SIG-M5 treated with dmso at 0.1 percent for 504 hours (cell line): ENCODE measurements at regions not wholly inside any gene's neighbourhood (a gene's known extent, or its start where the extent isn't known, plus 50 kb on each side); places are given as distances from the start of the nearest gene placed in this dataset.
"Not testable (repeated sequence)": the region's sequence is repeated elsewhere in the genome, so short reads cannot be mapped to it uniquely, and the experiment has no call there.

Experiments
- DNase-seq: peaks from one replicate; lab custom pipeline; 2025; ENCODE audit not compliant: unreplicated experiment; lab: John Stamatoyannopoulos, UW

DNA sequence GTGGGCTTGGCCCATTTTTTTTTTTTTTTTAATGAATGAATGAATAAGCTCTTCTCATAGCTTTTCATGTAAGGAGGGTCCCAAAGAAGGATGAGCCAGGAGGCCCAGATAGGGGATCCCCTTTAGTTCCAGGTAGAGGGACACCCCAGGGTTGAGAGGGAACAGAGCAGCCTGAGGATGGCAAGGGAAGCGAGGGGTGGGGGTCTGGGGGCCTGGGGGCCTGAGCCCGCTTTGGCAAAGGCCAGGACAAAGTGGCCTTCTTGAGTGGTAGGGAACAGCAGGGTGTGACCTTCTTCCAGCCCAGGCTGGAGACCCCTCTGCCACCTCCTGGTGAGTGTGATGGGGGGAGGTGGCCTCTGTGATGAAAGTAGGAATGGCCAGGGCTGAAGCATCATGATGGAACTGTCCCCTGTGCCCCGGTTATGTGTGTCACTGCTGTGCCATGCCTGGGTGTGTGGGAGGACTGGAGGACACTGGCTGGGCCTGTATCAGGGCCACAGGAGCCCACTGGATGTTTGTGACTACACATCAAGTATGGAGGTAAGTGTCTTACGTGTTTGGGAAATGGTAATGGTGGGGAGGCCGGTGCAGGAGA lies 263.5 kb upstream of the HDAC4 start:
- no peak for DNase-seq

DNA sequence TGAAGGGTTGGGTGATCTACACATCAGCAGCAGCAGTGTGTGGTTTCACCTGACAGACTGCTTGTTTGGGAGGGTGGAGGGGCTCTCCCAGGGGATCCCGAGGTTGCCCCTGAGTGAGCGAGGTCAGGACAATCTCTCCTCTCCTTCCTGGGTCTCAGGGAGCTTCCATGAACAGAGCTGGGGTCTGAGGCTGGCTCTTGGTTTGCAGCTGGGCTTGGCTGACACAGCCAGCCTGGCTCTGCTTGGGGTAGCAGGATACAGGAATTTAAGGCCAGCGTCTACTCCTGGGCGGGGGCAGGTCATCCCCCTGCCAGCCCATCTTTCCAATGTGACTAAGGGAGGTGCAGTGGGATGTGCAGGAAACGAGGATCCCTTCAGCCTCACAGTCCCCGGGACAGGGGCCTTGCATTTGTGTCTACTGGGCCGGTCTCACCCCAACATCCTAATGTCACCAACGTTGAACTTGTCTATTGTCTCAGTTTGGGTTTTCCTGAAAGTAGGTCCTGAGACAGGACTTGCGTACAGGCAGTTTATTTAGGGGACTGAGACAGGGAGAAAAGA lies 262.6 kb upstream of the HDAC4 start:
- DNase-seq = no peak

DNA sequence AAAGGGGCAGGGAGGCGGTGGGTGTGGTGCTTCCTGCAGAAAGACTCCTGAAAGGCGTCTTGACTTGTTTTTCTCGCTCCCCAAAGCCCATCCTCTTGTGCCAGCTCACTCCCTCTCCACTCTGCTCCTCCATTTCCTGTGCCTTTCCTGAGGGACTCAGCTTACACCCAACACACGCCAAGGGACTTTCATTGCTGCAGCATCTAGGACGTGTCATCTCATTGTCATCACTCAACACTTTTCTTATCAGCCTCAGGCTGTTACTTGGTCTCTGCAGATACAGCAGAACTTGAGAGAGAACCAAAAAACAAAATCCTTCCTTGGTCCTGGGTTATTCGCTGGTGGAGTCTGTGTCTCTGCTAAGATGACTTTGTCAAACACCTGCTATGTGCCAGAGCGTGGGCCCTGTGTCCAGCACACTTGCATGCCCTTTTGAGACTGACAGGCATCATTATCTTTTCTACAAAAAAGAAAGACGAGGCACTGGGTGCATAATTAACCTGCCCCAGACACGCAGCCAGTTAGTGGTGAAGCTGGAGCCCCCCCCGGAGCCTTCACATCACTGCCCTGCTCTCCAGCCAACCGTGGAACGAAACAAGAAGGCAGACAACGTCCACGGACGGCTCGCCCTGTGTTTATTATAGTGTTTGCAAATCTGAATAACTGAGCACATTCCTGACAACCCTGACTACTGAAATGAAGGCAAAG lies 261.7 kb upstream of the HDAC4 start:
- DNase-seq = no peak

DNA sequence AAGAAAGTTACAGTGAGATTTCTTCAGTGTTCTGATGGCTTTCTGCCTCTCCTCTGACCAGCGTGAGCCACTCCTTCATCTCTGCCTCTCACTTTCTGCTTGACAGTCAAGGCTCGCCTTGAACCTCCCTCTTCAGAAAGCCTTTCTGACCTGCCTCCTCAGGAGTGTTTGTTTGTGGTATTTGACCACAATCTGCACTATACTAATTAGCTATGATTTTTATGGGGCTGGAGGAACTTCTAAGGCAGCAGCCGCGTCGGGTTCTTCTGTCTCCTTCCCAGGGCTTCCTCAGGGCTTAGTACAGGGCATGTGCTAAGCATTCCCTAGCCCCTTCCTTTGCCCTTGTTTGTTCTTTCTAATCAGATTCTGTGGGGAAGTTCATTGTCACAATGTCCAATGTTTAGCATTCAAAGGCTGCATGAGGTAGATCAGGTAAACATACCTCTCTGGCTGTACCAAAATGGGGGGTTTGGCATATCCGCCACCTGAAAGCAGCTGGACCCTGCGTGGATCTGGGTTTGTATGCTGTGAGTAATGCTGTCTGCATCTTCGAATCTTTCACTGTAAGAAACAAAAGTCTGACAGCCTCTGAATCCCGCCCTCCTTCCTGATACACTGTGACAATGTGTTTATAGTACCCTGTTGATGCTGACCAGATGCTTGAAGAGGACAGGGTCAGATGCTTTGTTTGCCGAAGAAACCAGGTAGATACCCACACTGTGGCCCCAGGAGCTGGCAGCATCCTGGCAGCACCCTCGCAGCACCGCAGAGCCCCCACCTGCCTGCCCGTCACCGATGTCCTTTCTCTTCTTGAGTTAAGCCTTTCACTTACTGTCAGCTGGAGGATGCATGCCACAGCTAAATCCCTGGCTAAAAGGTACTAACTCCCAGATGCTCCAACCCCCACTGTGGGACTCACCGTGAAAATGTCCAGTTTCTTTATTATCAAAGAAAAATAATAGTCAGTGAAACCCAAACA lies 260.8 kb upstream of the HDAC4 start:
- no peak for DNase-seq

DNA sequence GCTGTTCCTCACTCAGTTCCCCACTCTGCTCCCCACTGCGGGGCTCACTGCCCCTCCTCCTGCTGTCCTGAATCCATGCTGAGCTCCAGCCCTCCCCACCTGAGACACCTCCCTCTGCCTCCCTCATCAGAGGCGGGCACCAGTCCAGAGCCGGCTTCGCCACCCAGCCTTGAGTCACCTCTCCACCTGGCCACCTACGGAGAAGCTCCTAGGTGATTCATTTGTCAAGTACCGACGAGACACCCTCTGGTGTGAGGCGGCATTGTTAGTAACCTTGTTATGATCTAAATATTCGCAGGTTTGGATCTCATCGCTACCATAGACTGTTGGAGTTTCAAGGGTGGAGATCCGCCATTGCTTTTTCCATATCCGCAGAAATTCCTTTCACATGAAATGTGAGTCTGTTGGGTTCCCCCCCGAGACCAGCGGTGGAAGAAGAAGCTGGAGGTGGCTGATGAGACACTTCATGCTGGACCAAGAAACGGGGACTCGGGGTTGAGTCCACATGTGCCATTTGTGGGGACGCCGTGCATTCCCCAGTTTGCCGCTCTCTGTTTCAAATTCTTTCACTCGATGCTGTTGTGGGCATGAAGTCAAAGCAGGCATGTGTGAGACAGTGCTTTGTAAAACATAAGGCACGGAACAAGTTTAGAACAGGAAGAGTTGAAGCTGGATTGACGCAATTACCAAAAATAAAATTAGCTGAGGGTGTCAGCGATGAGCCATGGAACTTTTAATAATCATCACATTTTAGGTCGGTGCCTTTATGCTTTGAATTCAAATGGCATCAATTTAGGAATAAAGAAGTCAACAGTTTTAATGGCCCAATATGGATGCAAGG lies 259.8 kb upstream of the HDAC4 start:
- DNase-seq = peak; percentile 24

DNA sequence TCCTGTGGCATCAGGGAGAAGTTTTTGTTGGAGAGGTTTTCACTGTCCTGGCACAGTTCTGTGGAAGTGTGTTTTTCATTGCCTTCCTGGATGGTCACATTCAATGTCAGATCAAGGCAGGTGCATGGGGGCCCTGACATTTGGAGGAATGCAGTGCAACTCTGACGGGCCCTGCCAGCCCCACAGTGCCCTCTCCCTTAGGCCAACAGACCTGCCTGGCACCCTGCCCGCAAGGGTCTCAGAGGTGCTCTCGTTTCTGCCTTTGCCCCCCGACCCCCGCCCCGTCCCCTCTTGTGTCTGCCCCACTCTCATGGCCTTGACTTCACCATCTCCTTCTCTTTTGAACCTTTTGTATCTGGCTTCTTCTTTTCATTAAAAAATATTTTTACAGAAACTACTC lies 257.2 kb upstream of the HDAC4 start:
- DNase-seq = no peak

DNA sequence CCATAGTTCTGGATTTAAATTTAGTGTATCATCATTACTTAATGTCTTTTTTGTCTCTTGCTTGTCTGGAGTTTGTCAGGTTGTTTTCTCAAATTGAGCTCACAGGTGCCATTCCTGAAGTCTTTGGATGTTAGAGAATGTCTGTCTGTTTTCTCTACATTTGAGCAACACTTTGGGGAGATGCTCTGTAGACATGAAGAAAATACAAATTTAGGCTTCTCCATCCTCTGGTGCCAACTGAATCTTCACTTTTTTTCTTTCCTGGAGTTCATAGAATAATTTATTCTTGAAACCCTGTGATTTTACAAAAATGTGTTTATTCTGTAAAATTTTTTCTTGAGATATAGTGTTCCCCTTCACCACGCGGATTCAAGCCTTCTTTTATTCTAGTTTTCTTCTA lies 256.4 kb upstream of the HDAC4 start:
- DNase-seq = no peak

DNA sequence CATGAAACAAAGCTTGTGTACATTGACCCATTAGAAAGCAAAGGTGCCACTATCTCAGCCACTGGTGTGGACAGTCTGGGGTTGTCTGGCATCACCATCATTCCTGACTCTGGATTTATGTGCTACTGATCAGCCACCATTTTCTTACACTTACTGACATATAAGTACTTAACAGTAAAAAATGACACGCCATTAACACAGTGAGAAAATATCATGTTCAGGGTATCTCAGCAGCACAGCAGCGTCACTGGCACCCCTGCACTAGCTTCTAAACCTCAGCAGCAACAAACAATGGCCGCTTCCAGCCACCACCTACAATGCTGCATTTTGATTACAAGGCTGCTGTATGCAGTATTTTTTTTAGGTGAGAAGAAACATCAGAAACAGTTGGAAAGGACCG lies 253.4 kb upstream of the HDAC4 start:
- DNase-seq = no peak

DNA sequence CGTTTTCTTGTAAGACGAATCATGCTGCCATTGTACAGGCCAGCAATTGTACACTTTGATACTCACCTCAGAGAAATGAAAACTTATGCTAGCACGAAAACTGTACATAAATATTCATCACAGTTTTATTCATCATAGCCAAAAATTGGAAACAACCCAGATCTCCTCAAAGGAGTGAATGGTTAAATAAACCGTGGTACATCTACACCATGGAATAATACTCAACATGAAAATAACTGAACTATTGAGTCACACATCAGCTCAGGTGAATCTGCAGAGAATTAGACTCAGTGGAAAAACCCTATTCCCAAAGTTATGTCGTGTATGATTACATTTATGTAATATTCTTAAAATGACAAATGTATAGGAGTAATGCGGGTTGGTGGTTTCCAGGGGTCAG lies 251.0 kb upstream of the HDAC4 start:
- DNase-seq = no peak

DNA sequence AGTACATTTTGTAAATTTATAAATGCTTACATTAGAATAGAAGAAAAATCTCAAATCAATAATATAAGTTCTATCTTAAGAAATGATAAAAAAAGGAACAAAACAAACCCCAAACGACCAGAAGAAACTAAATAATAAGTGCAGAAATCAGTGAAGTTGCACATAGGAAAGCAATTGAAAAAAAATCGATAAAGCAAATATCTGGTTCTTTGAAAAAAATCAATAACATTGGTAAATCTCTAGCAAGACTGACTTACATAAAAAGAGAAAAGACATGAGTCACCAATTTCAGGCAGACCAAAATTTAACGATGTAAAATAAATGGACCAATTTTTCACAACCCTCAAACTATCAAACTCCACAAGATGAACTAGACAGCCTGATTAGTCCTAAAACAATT lies 249.9 kb upstream of the HDAC4 start:
- DNase-seq = no peak

DNA sequence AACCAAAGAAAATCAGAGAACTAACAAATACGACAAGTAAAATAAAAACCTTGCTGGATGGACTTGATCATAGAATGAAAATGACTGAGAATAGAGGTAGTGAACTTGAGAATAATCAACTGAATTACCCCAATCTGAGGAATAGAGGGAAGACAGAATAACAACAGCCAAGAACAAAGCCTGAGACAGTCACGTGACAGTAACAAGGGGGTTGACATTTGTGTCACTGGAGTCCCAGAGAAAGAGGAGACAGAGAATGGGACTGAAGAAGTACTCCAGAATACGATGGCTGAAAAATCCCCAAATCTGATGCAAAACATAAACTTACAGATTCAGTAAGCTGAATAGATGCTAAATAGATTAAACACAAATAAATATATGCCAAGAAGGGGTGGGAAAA lies 248.5 kb upstream of the HDAC4 start:
- no peak for DNase-seq

DNA sequence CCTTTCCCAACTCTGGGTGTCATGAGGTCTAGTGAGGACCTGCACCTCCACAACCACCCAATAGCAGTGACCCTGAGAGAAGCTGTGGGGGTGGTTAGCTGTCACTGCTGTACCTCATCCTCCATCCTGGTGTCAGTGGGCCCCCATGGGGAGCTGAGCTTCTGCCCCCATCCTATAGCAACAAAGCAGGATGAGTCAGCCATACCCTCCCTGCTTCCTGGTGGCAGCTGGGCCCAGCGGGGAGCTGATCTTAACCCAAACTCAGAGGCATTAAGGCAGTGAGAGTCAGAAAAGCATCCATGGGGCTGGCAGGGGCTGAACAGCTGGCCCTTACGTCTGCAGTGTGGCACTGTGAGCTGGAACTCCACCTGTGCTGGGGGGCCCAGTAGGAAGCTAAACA lies 247.8 kb upstream of the HDAC4 start:
- DNase-seq = no peak

DNA sequence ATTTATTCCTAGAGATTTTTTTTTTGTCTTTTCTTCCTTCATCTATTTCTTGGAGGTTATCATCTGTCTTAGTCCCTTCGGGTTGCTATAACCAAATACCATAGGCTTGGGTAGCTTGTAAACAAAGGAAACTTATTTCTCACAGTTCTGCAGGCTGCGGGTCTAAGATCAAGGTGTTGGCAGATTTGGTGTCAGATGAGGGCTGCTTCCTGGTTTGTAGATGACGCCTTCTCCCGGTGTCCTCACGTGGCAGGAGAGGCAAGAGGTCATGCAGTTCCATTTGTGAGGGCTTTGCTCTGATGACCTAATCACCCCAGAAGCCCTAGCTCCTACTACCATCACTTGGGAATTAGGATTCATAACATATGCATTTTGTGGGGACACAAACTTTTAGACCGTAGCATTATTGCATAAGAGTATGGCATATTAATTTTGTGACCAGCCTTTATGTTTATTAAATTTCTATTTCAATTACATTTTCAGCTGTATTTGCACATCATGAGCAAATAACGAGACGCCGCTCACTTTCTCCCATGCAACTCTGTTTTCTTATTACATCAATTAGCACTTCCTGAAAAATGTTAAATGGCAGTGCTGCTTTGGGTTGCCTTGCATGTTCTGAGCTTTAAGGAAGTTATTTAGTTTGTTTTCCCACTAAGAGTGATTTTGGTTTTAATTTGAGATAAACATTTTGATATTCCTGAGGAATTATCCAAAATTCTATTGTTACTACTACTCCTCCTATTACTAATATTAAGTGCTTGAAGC lies 246.4 kb upstream of the HDAC4 start:
- no peak for DNase-seq

DNA sequence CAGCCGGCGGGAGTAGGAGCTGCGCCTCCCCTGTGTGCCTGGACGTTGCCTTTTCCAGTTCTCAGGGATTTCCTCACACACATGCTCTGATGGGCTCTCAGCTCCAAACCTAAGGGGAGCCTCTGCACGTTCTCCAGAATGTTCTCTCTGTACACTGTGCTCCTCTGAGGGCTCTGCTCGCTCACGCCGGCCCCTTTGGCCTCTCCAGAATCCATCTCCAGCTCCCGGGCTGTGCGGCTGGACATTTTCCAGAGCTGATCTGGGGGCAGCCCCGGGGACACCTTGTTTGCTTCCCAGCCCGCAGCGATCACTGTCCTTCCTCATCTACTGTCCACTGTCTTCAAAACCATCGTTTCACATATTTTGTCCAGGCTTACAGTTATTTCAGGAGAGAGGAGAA lies 245.4 kb upstream of the HDAC4 start:
- DNase-seq = no peak

DNA sequence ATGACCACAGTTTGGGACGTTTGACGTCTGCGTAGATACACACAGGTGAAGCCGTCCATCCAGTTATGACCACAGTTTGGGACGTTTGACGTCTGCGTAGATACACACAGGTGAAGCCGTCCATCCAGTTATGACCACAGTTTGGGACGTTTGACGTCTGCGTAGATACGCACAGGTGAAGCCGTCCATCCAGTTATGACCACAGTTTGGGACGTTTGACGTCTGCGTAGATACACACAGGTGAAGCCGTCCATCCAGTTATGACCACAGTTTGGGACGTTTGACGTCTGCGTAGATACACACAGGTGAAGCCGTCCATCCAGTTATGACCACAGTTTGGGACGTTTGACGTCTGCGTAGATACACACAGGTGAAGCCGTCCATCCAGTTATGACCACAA lies 243.8 kb upstream of the HDAC4 start:
- DNase-seq = not testable (repeated sequence)

DNA sequence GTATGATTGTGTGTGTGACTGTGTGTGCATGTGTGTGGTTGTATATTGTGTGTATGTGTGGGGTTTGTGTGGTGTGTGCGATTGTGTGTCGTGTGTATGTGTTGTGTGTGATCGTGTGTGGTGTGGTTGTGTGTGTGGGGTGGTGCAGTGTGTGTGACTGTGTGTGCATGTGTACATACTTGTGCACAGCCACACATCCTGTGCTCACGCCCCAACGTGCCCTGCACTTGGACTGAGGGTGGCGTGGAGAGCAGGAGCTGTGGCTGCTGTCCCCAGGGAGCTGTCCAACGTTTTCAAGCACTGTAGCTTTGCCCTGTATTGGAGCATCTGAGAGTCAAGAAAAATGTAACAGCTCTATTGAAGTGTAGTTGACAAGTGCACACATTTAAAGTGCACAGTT lies 243.2 kb upstream of the HDAC4 start:
- no peak for DNase-seq

DNA sequence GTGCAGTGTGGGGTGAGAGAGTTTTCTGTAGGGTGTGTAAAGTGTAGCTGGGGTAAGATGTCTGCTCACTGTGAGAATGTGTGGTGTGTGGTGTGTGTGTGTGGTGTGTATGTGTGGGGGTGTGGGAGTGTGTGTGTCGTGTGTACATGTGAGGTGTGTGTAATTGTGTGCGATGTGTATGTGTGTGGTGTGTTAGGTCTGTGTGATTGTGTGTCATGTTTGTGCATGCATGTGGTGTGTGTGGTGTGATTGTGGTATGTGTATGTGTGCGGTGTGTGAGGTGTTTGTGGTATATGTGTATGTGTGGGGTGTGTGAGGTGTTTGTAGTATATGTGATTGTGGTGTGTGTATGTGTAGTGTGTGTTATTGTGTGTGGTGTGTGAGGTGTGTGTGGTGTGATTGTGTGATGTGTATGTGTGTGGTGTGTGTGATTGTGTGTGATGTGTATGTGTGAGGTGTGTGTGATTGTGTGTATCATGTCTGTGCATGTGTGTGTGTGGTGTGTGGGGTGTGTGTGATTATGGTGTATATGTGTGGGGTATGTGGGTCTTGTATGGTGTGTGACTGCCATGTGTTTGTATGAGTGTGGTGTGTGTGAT lies 241.7 kb upstream of the HDAC4 start:
- DNase-seq = no peak

DNA sequence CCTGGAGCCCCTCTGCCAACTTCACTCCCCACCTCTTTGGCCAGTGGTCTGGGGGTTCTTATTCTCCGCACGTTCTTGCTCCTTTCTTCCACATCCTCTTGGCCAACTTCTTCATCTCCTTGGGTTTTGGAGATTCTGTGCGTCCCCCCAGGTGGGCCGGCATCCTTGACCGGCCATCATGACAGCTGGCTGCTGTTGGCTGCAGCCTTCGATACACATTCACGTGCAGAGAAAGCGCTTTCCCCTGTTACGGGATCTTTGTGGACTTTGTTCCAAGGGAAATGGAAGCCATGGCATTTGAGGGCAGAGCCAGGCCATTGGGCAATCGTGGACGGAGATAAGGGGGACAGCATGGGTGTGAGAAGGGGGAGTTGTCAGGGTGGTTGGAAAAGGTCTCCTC lies 241.1 kb upstream of the HDAC4 start:
- DNase-seq = not testable (repeated sequence)

DNA sequence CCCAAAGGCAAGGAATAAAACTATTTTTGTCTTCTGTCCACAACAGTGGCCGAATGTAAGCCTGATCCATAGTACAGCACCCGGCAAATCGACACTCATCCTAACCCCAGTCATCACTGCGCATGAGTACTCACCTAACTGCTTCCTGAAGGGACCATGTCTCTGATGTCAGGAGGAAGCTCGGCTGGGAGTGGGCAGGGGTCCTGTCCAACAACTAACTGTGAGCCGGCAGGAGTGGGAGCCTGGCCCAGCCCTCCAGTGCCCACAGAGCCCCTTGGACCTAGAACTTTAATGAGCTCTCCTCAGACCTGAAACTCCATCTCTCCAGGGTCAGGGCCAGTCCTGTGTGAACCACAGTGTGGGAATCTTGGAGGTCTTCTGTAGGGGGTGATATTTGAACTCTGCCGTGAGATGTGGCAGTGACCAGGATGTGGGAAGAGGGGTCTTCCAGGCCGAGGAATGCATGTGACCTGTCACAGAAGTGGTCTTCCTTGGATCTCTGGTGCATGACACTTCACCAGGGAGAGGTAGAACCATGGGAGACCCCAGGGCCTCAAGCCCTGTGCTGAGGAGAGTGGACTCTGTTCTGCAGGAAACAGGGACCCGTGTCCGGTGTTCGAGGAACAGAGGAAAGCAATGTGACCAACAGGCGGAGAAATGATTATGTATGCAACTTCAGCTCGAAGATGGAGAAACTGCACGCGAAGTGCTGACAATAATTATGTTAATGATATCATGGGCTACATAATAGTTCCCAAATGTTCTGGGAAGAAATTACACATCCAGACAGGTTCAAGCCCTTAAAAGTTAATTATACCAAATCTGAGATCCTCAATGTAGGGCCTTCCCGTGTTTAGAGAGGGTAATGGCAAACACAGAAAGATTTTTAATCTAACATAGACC lies 240.1 kb upstream of the HDAC4 start:
- DNase-seq = no peak
